HG02938 (cell line): ENCODE measurements at regions not wholly inside any gene's neighbourhood (a gene's known extent, or its start where the extent isn't known, plus 50 kb on each side); places are given as distances from the start of the nearest gene placed in this dataset.

Source experiments
- ATAC-seq: cut with Tn5 transposase; IDR thresholded peaks from one replicate; pipeline ENCODE4 v1.9.1; 2021; ENCODE audit warnings: mild to moderate bottlenecking, moderate library complexity; ENCODE audit not compliant: unreplicated experiment

DNA sequence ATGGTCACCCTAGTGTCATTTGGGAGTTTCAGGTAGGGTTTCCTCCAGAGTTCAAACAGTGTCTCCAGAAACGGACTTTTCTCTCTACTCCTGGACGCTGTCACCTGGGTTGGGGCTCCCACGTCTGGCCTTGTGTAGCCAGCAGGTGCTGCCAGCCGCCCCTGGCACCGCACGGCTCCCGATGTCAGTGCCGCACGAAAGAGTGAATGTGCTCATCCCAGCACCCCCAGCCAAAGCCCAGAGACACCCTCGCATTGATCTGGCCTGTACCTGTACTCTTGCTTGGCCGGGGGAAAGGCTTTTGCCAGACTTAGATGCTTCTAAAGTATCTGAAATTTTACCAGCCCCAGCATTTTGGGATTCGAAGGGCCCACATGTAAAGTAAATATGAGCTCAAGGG, 351.9 kb downstream of the C16orf95 start:
- ATAC-seq, result no peak

DNA sequence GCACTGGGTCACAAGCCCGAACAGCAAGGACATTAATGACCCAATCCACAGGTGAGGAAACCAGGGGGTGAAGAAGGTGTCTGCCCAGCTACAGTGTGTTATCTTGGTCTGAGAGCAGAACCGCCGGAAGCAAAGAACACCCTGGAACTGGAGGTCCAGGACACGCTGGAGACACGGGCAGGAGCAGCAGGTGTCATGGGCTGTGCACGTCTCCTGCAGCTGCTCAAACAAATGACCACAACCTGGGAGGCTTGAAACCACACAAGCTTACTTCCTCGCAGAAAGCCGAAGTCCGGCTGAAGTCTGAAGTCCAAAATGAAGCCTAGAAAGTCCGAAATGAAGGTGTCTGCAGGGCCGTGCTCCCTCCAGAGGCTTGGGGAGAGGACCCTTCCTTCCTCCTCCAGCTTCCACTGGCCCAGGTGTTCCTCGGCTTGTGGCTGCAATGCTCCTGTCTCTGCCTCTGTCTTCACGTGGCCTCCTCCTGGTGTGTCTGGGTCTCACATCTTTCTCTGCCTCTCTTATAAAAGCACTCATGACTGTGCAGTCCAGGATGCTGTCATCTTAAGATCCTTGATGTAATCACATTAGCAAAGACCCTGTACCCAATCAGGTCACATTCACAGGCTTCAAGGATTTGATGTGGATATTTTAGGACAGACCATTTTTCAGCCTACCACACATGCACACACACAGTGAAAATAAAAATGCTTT, 351.2 kb downstream of the C16orf95 start:
- no peak for ATAC-seq

DNA sequence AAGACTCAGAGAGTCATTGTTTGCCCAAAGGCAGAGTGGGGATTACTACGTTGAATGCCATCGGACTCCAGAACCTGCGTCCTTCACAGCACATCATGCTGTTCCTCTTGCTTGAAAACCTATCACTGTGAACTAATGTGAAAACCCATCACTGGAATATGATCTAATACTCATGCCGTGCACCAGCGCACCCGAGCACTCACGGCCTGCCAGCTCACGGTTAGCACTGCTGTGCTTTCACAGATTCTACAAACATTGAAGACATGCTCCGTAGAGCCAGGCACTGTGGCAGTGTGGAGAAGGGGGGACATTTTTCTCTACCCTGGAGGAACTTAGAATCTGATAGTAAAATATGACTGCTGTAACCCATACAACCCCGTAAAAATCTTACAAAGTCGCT, 350.4 kb downstream of the C16orf95 start:
- no peak for ATAC-seq

DNA sequence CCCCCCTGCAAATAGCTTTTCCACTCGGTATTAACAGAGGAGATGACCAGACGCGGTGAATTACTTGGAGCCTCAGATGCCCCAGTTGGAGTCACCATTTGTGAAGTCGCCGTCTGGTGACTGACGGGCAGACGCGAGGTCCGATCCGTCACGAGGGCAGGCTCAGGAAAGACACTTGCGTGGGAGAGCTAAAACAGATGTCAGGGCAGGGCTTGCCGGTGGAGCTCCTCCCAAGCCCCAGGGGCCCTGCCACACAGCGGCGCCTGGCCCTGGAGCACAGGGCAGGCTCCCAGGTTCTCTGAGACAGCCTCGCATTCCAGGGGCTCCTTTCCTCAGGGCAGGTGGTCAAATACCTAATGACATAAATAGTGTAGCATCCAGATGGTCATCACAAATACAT, 348.3 kb downstream of the C16orf95 start:
- no peak for ATAC-seq

DNA sequence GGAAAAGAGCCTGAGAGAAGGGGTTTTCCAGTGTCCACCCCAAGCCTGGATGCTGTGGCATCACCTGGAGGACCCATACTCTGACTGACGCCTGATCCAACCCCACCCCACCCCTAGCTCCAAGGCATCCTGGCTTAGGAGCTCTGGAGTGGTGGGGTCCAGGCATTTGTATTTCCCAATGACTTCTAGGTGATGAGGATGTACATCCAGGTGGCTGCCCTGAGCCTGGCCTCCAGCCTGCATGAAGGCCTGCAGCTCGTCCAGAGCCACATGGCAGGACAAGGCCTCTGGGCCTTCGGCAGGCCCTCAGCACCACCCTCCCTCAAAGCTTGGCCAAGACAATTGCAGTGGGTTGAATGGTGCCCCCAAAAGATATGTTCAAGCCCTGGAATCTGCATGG, 347.5 kb downstream of the C16orf95 start:
- ATAC-seq, result no peak

DNA sequence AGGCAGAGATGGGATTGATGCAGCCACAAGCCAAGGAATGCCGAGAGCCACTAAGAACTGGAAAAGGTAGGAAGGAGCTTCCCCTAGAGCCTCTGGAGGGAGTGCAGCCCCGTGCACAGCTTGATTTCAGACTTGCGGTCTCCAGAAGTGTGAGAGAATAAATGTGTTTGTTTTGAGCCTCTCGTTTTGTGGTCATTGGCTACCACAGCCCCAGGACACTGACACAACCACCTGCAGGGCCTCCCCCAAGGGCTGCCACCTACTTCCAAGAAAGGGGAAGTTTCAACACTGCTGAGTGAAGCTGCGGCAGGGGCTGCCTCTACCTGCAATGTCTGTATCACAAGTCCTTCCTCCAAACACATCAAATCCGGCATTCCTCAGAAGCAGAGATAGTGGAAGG, 346.9 kb downstream of the C16orf95 start:
- ATAC-seq, result no peak

DNA sequence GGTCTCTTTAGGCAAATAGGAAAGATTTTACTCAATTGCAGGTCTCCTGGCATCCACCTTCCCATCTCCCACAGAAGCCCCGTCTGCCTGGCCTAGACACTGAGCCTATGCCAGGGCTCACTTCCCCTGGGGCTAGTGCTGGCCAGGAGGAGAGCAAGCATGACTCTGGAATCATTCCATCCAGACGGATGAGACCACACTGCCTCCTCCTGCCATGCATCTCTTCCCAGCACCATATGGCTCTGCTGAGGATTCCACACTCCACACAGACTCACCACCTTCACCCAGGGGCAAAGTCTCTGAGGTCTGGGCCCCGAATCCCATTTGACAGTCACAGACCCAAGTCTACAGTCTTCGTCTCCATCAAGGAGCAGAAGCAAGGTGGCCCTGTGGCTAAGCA, 346.5 kb downstream of the C16orf95 start:
- no peak for ATAC-seq

DNA sequence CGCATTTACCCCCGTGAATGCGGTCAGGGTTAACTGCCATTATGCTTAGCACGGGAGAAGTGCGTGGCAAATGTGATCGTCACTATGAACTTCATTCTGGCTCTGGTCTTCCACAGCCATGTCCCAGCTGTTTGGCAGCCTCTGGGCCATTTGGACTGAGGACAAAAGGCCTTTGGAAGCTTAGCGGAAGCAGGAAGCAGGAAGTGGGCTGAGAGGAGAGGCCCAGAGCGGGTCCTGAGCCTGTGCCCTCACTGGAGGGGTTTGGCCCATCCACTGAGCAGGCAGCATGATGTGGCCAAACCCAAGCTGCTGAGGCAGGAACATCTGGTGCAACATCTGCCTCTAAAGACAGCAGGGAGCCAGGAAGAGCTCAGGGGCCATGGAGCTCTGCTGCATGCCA, 345.9 kb downstream of the C16orf95 start:
- no peak for ATAC-seq

DNA sequence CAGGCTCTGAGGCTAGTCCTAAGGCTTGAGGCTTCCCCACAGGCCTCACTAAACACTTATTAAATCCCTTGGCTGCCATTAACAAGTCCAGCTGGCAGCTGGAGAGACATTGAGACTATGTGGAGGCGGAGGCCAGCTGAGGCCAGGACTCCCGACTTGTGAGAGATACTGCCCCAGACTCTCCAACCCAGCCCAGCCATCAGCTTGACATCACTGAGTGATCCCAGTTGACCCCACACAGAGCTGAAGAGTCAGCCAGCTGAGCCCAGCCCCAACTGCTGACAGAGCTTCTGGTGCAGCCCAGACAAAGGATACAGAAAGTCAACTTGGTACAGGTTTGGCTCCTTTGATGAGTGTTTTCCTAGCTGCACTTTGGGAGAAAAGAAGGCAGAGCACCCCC, 343.1 kb downstream of the C16orf95 start:
- ATAC-seq, result no peak

DNA sequence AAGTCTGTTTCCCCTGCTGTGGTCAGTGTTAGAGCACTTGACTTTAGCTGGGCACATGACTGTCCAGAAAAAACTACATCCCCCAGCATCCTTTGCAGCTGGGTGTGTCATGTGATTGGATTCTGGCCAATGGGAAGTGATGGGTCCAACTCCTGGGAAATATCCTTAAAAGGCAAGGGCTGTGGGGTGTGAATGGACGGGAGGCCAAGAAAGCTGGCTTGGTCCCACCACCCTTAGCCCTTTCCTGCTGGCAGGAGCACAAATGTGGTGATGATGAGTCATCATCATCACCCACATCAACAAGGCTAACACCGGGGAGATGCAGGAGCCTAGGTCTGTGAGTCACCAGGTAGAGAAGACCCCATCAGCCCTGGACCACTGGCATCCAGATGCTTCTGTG, 341.7 kb downstream of the C16orf95 start:
- no peak for ATAC-seq

DNA sequence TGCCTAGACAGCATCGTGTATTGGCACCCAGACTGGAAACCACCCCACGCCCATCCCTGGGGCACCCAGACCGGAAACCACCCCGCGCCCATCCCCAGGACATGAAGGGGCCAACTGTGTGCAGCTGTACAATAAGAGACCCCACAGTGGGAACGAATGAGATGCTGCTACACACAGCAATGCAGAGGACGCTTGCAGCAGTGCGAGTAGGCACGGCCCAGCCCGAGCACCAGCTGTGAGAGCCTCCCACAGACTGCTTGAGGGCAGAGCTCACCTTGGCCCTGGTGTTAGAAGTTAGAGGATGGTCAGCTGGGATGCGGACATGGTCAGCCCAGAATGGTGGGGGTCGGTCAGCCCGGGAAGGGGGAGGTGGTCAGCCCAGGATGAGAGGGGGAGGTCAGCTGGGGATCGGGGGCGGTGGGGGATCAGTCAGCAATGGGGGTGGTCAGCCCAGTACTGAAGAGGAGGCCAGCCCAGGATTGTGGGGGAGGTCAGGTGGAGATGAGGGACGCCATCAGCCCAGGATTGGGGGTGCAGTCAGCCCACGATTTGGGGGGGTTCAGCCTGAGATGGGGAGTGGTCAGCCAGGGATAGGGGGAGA, 340.0 kb downstream of the C16orf95 start:
- no peak for ATAC-seq

DNA sequence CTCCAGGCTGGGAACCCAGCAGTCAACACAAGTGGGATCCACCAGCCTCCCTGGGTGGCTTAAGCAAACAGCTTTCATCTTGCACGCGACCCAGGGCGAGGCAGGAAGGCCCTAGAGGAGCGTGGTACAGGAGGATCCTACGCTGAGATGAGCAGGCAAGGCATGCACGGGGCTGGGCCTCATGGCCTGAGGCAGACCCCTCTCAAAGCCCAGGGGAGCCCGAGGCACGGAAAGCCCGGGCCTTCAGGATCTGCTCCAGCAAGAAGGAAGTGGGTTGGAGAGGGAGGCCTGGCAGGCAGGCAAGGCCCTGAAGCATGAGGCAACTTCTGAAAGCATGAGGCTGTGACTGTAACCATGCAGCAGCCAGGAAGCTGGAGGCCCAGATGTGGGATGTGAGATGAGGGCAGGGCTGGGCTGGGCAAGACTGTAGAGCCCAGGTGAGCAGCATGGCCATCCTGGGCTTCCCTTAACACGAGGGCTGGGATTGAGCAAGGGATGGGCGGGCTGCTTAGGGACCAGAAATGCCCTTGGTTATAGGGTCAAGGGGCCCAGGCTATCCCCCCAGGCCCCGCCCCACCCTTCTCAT, 338.7 kb downstream of the C16orf95 start:
- ATAC-seq, result no peak

DNA sequence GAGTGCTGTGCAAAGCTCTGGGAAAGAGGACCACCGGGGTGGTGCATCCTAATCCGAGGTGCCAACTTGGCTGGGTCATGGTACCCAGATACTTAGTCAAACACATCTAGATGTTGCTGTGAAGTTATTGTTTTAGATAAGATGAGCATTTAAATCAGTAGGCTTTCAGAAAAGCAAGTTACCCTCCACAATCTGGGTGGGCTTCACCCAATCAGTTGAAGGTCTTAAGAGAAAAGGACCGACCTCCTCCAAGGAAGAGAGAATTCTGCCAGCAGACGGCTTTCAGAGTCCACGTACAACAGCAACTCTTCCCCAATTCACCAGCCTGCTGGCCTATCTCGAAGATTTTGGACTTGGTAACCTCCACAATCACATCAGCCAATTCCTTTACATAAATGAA, 338.1 kb downstream of the C16orf95 start:
- ATAC-seq, result no peak

DNA sequence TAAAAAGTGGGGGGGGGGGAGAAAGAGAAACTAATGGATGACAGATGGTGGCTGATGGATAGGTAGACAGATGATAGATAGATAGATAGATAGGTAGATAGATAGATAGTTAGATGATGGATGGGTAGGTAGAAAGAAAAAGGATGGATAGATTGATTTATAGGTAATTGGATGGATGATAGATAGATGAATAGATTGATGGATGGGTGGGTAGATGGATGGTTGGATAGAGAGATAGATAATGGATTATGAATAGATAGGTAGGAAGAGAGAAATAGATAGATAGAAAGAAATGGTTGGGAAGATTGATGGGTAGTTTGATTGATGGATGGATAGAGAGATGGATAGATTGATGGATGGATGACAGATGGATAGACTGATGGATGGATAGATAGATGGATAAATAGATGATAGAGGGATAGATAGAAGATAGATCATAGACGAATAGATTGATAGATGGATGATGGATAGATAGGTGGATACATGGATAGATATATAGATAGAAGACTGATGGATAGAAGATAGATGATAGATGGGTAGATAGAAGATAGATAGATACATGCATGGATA, 337.1 kb downstream of the C16orf95 start:
- no peak for ATAC-seq

DNA sequence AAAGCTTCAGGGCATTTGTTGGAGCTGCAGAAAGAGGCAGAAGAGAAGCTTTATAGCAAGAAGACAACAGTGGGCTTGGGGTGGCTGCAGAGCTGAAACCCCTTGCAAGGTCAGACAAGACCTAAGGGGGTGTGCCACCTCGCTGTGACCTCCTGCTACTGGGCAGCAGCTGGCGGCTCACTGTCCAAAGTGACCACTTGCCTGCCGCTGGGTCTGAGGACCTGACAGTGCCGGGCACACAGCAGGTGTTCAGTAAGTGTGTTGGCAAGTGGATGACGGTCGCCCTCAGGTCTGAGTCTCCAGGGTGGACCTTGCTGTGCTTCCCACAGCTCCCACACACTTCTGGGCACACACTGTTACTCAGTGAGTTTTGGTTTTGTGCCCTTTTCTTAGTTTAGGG, 336.5 kb downstream of the C16orf95 start:
- ATAC-seq, result no peak

DNA sequence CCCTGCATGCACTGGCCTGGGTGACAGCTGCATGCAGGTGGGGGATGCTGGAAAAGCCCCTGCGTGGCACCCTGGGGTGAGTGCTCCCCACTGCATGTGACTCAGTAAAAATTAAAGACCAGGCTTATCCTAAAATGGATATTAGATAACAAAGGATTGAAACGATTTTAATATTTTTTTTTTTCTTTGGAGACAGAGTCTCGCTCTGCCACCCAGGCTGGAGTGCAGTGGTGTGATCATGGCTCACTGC, 334.9 kb downstream of the C16orf95 start:
- no peak for ATAC-seq

DNA sequence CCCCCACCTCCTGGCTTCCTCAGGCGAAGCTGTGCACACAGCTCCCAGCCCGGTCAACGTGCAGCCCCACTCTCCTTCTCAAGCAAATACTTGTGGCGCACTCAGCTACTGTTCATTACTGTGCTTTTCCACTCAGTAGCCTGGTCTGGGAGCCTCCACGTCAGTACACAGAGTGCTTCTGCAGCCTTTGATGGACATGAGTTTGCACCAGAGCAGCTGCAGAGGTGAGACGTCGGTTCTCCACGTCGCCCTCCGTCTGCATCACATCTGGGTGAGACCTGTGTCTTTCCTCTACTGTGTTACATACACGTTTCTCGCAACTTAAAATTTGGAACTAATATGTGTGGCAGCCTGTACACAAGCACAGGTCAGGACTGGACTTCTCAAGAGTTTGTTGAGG, 334.3 kb downstream of the C16orf95 start:
- no peak for ATAC-seq

DNA sequence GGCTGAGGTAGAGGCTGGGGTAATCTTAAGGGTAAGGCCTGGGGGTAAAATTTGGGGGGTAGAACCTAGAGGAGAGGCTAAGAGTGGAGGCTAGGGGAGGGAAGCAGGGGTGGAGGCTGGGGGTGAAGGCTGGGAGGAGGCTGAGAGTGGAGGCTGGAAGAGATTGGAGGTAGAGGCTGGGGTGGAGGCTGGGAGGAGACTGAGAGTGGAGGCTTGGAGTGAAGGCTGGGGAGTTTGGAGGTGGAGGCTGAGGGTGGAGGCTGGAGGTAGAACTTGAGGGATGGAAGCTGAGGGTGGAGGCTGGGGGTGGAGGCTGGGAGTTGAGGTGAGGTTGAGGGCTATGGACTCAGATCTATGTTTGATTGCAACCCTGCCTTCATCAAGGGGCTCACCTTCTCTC, 333.6 kb downstream of the C16orf95 start:
- no peak for ATAC-seq

DNA sequence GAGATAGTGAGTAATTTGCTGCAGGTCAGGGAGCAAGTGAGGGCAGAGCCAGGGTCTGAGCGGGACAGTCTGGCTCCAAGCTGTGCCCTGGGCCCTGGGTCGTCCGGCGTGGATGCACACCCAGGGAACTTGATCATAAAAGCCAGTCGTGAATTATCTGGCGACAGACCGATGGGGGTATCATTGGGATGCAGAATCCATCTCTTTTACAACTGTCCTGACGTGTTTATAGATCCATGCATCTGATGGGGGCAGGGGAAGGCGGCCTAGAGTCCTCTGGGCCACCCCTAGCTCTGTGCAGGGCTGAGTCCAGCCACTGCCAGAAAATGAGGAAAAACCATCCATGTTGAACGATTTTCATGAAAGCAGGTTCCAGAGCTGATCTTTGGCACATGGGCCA, 332.8 kb downstream of the C16orf95 start:
- no peak for ATAC-seq

DNA sequence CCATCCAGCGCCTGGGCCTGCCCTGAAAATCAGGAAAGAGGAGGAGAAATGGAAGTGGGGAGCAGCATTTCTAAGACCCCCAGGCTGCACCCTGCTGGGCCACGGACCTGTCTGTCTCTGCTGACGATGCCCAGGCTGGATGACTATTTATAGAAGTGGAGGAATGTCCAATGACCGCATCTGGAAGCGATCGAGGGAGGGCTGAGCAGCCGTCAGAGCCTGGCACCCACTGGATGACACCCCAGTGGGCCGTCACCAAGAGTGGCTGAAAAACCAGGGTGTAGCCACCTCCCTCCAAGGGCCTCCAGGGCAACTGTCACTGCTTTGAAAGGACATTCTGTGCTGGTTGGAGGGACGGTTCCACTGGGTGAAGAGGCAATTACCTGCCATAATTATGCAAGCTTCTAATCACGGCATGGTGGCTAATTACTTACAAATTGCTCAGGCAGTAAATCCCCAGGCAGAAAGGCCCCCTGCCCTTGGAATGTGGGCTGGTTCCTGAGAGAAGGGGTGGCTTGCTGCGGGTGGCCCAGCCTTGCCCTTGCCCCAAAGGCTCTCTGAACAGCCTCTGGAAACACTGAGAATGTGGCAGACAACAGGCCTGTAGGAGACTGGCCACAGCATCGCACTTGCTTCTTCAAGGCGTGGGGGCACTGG, 332.1 kb downstream of the C16orf95 start:
- ATAC-seq, result no peak

DNA sequence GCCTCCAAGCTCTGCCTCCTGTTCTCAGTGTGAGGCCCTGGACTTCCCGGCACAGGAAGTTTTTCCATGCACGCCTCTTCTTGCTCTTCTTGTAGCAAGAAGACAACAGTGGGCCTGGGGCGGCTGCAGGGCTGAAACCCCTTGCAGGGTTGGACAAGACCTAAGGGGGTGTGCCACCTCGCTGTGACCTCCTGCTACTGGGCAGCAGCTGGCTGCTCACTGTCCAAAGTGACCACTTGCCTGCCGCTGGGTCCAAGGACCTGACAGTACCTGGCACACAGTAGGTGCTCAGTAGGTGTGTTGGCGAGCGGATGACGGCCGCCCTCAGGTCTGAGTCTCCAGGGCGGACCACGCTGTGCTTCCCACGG, 331.6 kb downstream of the C16orf95 start:
- no peak for ATAC-seq

DNA sequence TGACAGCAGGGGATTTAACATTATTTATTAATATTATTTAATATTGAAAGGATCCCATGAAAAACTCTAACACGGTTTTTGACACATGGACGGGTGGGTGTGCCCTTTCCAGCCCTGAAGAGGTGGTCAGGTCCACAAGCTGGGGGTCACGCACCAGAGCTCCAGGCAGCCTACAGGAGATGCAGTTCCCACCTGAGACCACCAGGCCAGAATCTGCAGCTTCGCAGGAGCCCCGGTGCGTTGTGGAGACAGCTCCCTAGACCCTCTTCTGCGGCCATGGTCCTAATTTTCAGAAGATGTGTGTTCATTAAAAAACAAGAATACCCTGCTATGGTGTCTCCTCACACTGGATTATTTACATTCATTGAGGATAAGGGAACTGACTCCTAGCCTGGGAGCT, 331.1 kb downstream of the C16orf95 start:
- no peak for ATAC-seq
